SK-N-SH (cell line): ENCODE measurements at regions not wholly inside any gene's neighbourhood (a gene's known extent, or its start where the extent isn't known, plus 50 kb on each side); places are given as distances from the start of the nearest gene placed in this dataset.
A peak's percentile ranks its signal among the peaks of the same experiment; 100 is the strongest.

Source experiments
- CTCF ChIA-PET: fragments of 300-600, 350-600 bp; formaldehyde crosslinking; extraction: SDS; loops from one replicate; lab custom pipeline; 2021; lab: Yijun Ruan, JAX
- POLR2A ChIA-PET: fragments of 350-600 bp; sonication (Branson Sonifier 250); formaldehyde crosslinking; extraction: SDS; loops from one replicate; lab custom pipeline; 2020; ENCODE audit warnings: antibody characterized with exemption, inconsistent platforms; lab: Yijun Ruan, JAX
- DNase-seq: peaks from one replicate; pipeline ENCODE4 v3.0.0; 2012
- H2AFZ ChIP-seq: fragments of 200-600 bp; sonication (generic); 2 replicates; pipeline ENCODE4 v1.8.1; 2016; ENCODE audit warnings: antibody characterized with exemption, mild to moderate bottlenecking, low read depth
- H3F3A ChIP-seq: fragments of 200-600 bp; sonication (generic); replicated peaks from 2 replicates; pipeline ENCODE3; 2016; ENCODE audit warnings: antibody characterized with exemption, mild to moderate bottlenecking; ENCODE audit not compliant: insufficient read depth
- H3K27ac ChIP-seq, 2 experiments: fragments of 200-500 bp in 1 of 2; fragments of 200-600 bp in 1 of 2; sonication (Bioruptor generic) in 1 of 2; sonication (generic), shearing (Covaris generic) in 1 of 2; 2 replicates each; pipeline versions ENCODE4 v1.5.1 to v1.6.1; 2014 to 2016; ENCODE audit warnings: low read depth in 2 of 2, inconsistent platforms in 1 of 2, low read length in 1 of 2, mild to moderate bottlenecking in 1 of 2, mixed read lengths in 1 of 2
- H3K27me3 ChIP-seq: fragments of 200-600 bp; sonication (generic), shearing (Covaris generic); 2 replicates; pipeline ENCODE4 v1.6.1; 2016; ENCODE audit warnings: mixed run types; ENCODE audit not compliant: insufficient read depth
- H3K36me3 ChIP-seq, 2 experiments: fragments of 200-500 bp in 1 of 2; fragments of 200-600 bp in 1 of 2; sonication (Bioruptor generic) in 1 of 2; sonication (generic) in 1 of 2; replicated peaks in 1 of 2; 2 replicates each; pipeline versions ENCODE3 to v1.5.1; 2014 to 2016; ENCODE audit warnings: low read length in 1 of 2, mild to moderate bottlenecking in 1 of 2; ENCODE audit not compliant: insufficient read depth in 2 of 2, control insufficient read depth in 1 of 2
- H3K4me1 ChIP-seq, 2 experiments: fragments of 200-500 bp in 1 of 2; fragments of 200-600 bp in 1 of 2; sonication (Bioruptor generic) in 1 of 2; sonication (generic), shearing (Covaris generic) in 1 of 2; 2 replicates each; pipeline versions ENCODE4 v1.5.1 to v1.6.1; 2014 to 2016; ENCODE audit warnings: low read depth in 1 of 2, low read length in 1 of 2, mixed run types in 1 of 2; ENCODE audit not compliant: insufficient read depth in 2 of 2, control insufficient read depth in 1 of 2
- H3K4me2 ChIP-seq: fragments of 200-600 bp; sonication (generic), shearing (Covaris generic); 2 replicates; pipeline ENCODE4 v1.6.1; 2017; ENCODE audit warnings: mixed run types
- H3K4me3 ChIP-seq, 2 experiments: fragments of 200-500 bp in 1 of 2; fragments of 200-600 bp in 1 of 2; sonication (Bioruptor generic) in 1 of 2; sonication (generic), shearing (Covaris generic) in 1 of 2; 2 replicates each; pipeline versions ENCODE4 v1.5.1 to v1.8.1; 2014 to 2016; ENCODE audit warnings: low read depth in 2 of 2, inconsistent platforms in 1 of 2, low read length in 1 of 2, mild to moderate bottlenecking in 1 of 2, mixed read lengths in 1 of 2, moderate library complexity in 1 of 2
- H3K79me2 ChIP-seq: fragments of 200-600 bp; sonication (generic); 2 replicates; pipeline ENCODE4 v1.8.1; 2017; ENCODE audit warnings: mild to moderate bottlenecking; ENCODE audit not compliant: insufficient read depth
- H3K9ac ChIP-seq: fragments of 200-600 bp; sonication (generic); 2 replicates; pipeline ENCODE4 v1.6.1; 2017; ENCODE audit warnings: mixed run types
- H3K9me2 ChIP-seq: fragments of 200-600 bp; sonication (generic); 2 replicates; pipeline ENCODE4 v1.6.1; 2017; ENCODE audit warnings: mixed run types
- H3K9me3 ChIP-seq: fragments of 200-600 bp; sonication (generic); 2 replicates; pipeline ENCODE4 v1.6.1; 2017; ENCODE audit warnings: mixed run types, mild to moderate bottlenecking, moderate library complexity
- H4K20me1 ChIP-seq: fragments of 200-600 bp; sonication (generic); 2 replicates; pipeline ENCODE4 v1.6.1; 2017; ENCODE audit warnings: mild to moderate bottlenecking, mixed run types; ENCODE audit not compliant: insufficient read depth
- CTCF ChIP-seq: fragments of 200-600 bp; sonication (generic); IDR thresholded peaks from 2 replicates; pipeline ENCODE4 v1.6.1; 2017; ENCODE audit warnings: antibody characterized with exemption, mild to moderate bottlenecking, moderate library complexity
- ELF1 ChIP-seq: IDR thresholded peaks from 2 replicates; pipeline ENCODE4 v1.4.0; 2012
- FOXJ3 ChIP-seq: sonication (generic); formaldehyde crosslinking; IDR thresholded peaks from 2 replicates; pipeline ENCODE4 v1.5.1; 2020; ENCODE audit warnings: mild to moderate bottlenecking, missing genetic modification reagents
- FOXM1 ChIP-seq: IDR thresholded peaks from 2 replicates; pipeline ENCODE4 v1.4.0; 2012; ENCODE audit warnings: low read depth, mild to moderate bottlenecking
- JUND ChIP-seq: IDR thresholded peaks from 2 replicates; pipeline ENCODE4 v1.4.0; 2012
- MAX ChIP-seq: IDR thresholded peaks from 2 replicates; pipeline ENCODE4 v1.4.0; 2012; ENCODE audit warnings: low read depth
- MEF2A ChIP-seq: IDR thresholded peaks from 2 replicates; pipeline ENCODE4 v1.4.0; 2012; ENCODE audit warnings: low read depth, borderline replicate concordance
- RAD21 ChIP-seq: IDR thresholded peaks from 2 replicates; pipeline ENCODE4 v1.6.1; 2012; ENCODE audit warnings: mild to moderate bottlenecking, low read length
- RCOR1 ChIP-seq: fragments of 150-350 bp; IDR thresholded peaks from 2 replicates; pipeline ENCODE4 v1.6.1; 2017; ENCODE audit warnings: antibody characterized with exemption, low read length
- REST ChIP-seq: IDR thresholded peaks from 2 replicates; pipeline ENCODE4 v1.6.1; 2012; ENCODE audit warnings: mild to moderate bottlenecking, low read depth, low read length, moderate library complexity
- SMC3 ChIP-seq: IDR thresholded peaks from 2 replicates; pipeline ENCODE4 v1.6.1; 2012; ENCODE audit warnings: low read depth, low read length, improper control_type of control experiment
- TEAD4 ChIP-seq: IDR thresholded peaks from 2 replicates; pipeline ENCODE4 v1.4.0; 2012; ENCODE audit warnings: mild to moderate bottlenecking, borderline replicate concordance; ENCODE audit not compliant: insufficient read depth
- USF2 ChIP-seq: fragments of 150-350 bp; IDR thresholded peaks from 2 replicates; pipeline ENCODE4 v1.6.1; 2017; ENCODE audit warnings: antibody characterized with exemption, low read length, low read depth, borderline replicate concordance
- WGBS: methylation state at CpG from one replicate; pipeline ENCODE4 v1.1.6; 2017; ENCODE audit warnings: low lambda C conversion rate; 5-methylcytosine and 5-hydroxymethylcytosine counted together

GRCh38 chr6:91082311-91082832 is 495.5 kb upstream of the MAP3K7 start:
- no peaks in the 10 kb centered on the region for H3K9me3 ChIP-seq
- H3K4me2 ChIP-seq, result no peak overlapping the region
- H3K4me3 ChIP-seq, result no peak overlapping the region
- H3K4me1 ChIP-seq, result no peaks in the 10 kb centered on the region; a peak in 1 of 4 replicates
- H4K20me1 ChIP-seq, result no peaks in the 10 kb centered on the region
- WGBS, result 15% methylated on average over 2 of the region's 3 CpGs
- CTCF ChIA-PET, result interaction anchor here (0.6 to 2.2 kb wide), 16 partner anchors 8 to 1728 kb away, joined by 3 to 12 read pairs (median 4); no protein-coding TSS in a partner anchor
- no peak for DNase-seq
- H3K9me2 ChIP-seq, result no peaks in the 10 kb centered on the region
- no peak overlapping the region for H3K9ac ChIP-seq
- no peaks in the 10 kb centered on the region for H3K79me2 ChIP-seq
- H3F3A ChIP-seq, result no peaks in the 10 kb centered on the region
- no peak for TF ChIP-seq REST
- TF ChIP-seq TEAD4, result no peak
- TF ChIP-seq MAX, result no peak
- H3K36me3 ChIP-seq, result no peaks in the 10 kb centered on the region
- no peak overlapping the region for H3K27ac ChIP-seq
- no peaks in the 10 kb centered on the region; the same call in 1 of the 2 replicates for H3K27me3 ChIP-seq
- H2AFZ ChIP-seq, result no peak overlapping the region
- POLR2A ChIA-PET, result no interaction called here

GRCh38 chr6:91081452-91082067 is 494.7 kb upstream of the MAP3K7 start:
- Histone ChIP-seq H3K27ac (no peak overlapping the region), H3K4me1 (no peaks in the 10 kb centered on the region; a peak in 1 of 4 replicates), H3K4me2 (no peak overlapping the region), H3K9ac (no peak overlapping the region), H3K9me3 (no peaks in the 10 kb centered on the region), H3K79me2 (no peaks in the 10 kb centered on the region), H3K9me2 (no peaks in the 10 kb centered on the region), H4K20me1 (no peaks in the 10 kb centered on the region), H3K27me3 (no peaks in the 10 kb centered on the region; the same call in 1 of the 2 replicates), H2AFZ (no peak overlapping the region), H3F3A (no peaks in the 10 kb centered on the region), H3K36me3 (no peaks in the 10 kb centered on the region), H3K4me3 (no peak overlapping the region)
- peak; percentile 46 for DNase-seq
- TF ChIP-seq ELF1, result no peak
- peak; percentile 42 for TF ChIP-seq SMC3
- no peak for TF ChIP-seq RCOR1
- TF ChIP-seq MEF2A, result no peak
- no peak for TF ChIP-seq MAX
- no peak for TF ChIP-seq JUND
- TF ChIP-seq CTCF, result peak; percentile 78
- TF ChIP-seq FOXJ3 (CRISPR knock-in tag), result no peak
- TF ChIP-seq RAD21, result peak; percentile 72
- TF ChIP-seq FOXM1, result no peak
- TF ChIP-seq USF2, result no peak
- ChIA-PET POLR2A (no interaction called here), CTCF (interaction anchor here (0.6 to 2.2 kb wide), 30 partner anchors 8 to 1729 kb away, joined by 3 to 12 read pairs (median 3); no protein-coding TSS in a partner anchor)
- WGBS, result 17% methylated on average over 6 of the region's 6 CpGs
